ENCODE measurements at regions not wholly inside any gene's neighbourhood (a gene's known extent, or its start where the extent isn't known, plus 50 kb on each side); places are given as distances from the start of the nearest gene placed in this dataset.

DNA sequence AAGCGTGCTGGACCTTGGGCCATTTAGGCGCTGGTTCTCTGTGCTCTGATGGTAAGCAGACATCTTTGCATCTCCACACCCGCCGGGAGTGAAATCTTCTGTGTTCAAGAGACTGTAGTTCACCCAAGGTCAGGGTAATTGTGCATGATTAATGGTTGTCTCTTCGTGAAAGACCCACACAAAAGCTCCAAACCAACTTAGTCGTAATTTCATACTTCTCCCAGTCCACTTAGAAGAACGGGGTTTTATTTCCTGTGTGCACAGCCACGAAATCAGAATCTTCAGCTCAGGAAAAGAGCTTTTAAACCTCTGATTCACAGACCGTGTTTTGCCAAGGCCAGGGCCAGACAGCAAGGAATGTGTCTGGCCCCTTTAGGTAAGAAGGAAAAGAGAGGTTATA, 640.9 kb downstream of the MED13L start:
- TF ChIP-seq CTCF (IDR thresholded peaks at IDR 0.05; ENCODE audit: extremely low read depth in 1 of 2, insufficient read depth in 1 of 2, low read depth in 1 of 2, low read length in 2 of 2) (no peak), POLR2AphosphoS5 (IDR thresholded peaks at IDR 0.05; ENCODE audit: insufficient read depth, low read depth, low read length) (no peak), POLR2A (IDR thresholded peaks at IDR 0.05; ENCODE audit: low read depth, low read length) (no peak), EZH2 (IDR thresholded peaks at IDR 0.05; ENCODE audit: borderline replicate concordance, low read depth, low read length, severe bottlenecking) (no peak)

All from endothelial cell of umbilical vein (primary cell).